Vagina (tissue), 2 donors: ENCODE measurements at regions not wholly inside any gene's neighbourhood (a gene's known extent, or its start where the extent isn't known, plus 50 kb on each side); places are given as distances from the start of the nearest gene placed in this dataset.

Source experiments
- DNase-seq, 2 donors: peaks; one replicate each; pipeline ENCODE4 v3.0.0-alpha.2; 2017; ENCODE audit errors: extremely low spot score in 2 of 2
- H3K27ac ChIP-seq: fragments of 200-600 bp; sonication (generic); one replicate; pipeline ENCODE4 v1.5.1; 2019
- H3K27me3 ChIP-seq: fragments of 200-600 bp; sonication (generic); one replicate; pipeline ENCODE4 v1.5.1; 2019
- H3K36me3 ChIP-seq, 2 donors: fragments of 200-600 bp; sonication (generic); one replicate each; pipeline ENCODE4 v1.5.1; 2017 to 2019
- H3K4me1 ChIP-seq: fragments of 200-600 bp; sonication (generic); one replicate; pipeline ENCODE4 v1.5.1; 2019
- H3K4me3 ChIP-seq, 2 donors: fragments of 200-600 bp; sonication (generic); 1 replicate in 1 of 2; 2 replicates in 1 of 2; pipeline ENCODE4 v1.5.1; 2016 to 2019
- H3K9me3 ChIP-seq: fragments of 200-600 bp; sonication (generic); one replicate; pipeline ENCODE4 v1.5.1; 2019
- POLR2A ChIP-seq, 2 donors: fragments of 450-650 bp; IDR thresholded peaks; one replicate each; pipeline ENCODE4 v1.6.1; 2017; ENCODE audit warnings: antibody characterized with exemption in 2 of 2, mild to moderate bottlenecking in 2 of 2, moderate library complexity in 2 of 2
- POLR2AphosphoS5 ChIP-seq, 2 donors: sonication (generic); formaldehyde crosslinking; IDR thresholded peaks; one replicate each; pipeline ENCODE4 v1.9.0; 2017; ENCODE audit warnings: antibody characterized with exemption in 2 of 2, mild to moderate bottlenecking in 2 of 2, low read depth in 1 of 2; ENCODE audit not compliant: insufficient read depth in 1 of 2
- intact Hi-C: fragments of 100-400 bp; cut with DNase I; formaldehyde crosslinking; loops from one replicate; pipeline ENCODE4 v1.15.1; 2023
- TF ChIP-seq, protein P1 (sequence below), 3 experiments: fragments of 450-650 bp in 2 of 3; fragments of 200-600 bp in 1 of 3; sonication (generic) in 1 of 3; IDR thresholded peaks; one replicate each; pipeline ENCODE4 v1.5.1; 2017 to 2019; ENCODE audit warnings: antibody characterized with exemption in 3 of 3, mild to moderate bottlenecking in 2 of 3, moderate library complexity in 2 of 3

- TF ChIP-seq POLR2AphosphoS5 (IDR thresholded peaks at IDR 0.05; ENCODE audit: insufficient read depth in 1 of 2, low read depth in 1 of 2) (no peak), POLR2A (IDR thresholded peaks at IDR 0.05) (no peak)
- TF ChIP-seq, protein P1, sequence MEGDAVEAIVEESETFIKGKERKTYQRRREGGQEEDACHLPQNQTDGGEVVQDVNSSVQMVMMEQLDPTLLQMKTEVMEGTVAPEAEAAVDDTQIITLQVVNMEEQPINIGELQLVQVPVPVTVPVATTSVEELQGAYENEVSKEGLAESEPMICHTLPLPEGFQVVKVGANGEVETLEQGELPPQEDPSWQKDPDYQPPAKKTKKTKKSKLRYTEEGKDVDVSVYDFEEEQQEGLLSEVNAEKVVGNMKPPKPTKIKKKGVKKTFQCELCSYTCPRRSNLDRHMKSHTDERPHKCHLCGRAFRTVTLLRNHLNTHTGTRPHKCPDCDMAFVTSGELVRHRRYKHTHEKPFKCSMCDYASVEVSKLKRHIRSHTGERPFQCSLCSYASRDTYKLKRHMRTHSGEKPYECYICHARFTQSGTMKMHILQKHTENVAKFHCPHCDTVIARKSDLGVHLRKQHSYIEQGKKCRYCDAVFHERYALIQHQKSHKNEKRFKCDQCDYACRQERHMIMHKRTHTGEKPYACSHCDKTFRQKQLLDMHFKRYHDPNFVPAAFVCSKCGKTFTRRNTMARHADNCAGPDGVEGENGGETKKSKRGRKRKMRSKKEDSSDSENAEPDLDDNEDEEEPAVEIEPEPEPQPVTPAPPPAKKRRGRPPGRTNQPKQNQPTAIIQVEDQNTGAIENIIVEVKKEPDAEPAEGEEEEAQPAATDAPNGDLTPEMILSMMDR (IDR thresholded peaks at IDR 0.05), result no peak
- intact Hi-C loops, result no loop called here
- Histone ChIP-seq H3K27ac (no peak overlapping the region), H3K4me3 (no peak overlapping the region), H3K9me3 (no peaks in the 10 kb centered on the region), H3K36me3 (no peaks in the 10 kb centered on the region), H3K4me1 (no peaks in the 10 kb centered on the region), H3K27me3 (no peaks in the 10 kb centered on the region)
- no peak for DNase-seq
These were observed 107.9 kb downstream of the DACT2 start for GRCh38 chr6:168211681-168212080.

DNA sequence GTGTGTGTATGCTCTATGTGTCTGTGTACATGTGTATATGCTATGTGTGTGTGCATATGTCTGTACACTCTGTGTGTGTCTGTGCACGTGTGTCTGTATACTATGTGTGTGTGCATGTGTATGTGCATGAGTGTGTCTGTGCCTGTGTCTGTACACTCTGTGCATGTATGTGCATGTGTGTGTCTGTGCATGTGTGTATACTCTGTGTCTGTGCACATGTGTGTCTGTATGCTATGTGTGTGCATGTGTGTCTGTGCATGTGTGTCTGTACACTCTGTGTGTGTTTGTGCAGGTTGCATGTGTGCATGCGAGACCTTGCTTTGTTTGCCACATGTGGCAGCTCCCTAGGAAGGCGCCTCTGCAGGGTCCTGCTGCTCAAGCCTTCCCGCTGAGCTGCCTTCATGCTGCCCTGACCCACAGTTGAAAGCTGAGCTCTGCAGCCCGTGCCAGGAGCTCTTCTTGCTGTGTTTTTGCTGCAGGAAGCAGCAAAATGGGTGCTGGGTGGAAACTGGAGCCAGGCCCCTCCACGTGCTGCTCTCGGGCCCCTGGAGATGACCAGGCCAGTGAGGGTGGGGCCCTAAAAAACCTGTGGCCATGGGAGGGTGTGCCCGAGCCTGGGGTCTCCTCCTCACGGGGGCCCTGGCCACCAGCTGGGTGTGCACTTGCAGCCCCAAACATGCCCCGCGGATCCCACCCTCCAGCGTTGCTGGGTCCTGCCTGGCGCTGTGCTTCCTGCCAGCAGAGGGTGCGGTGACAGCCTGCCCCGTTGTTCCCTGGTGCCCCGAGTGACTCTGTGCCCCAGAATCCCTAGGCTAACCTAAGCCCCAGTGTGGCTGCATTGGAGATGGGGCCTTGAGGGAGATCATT is 109.1 kb downstream of the DACT2 start:
- intact Hi-C loops, result no loop called here
- DNase-seq, result no peak

DNA sequence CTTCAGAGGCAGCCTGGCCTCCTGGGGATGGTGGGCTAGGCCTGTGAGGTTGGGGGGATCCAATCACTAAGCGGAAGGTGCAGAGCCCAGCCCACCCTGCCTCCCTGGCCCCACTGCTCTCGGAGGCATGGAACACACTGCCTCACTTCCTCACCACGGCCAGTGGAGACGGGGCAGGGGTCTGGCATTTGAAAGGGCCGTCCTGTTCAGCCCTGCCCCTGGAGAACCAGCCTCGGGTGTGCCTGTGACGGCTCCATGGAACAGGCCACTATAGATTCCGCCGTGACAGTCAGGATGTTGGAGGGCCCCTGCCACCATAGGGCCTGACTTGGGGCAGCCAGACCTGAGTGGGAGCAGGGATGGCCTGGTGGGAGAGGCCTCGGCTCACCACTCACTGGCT is 110.2 kb downstream of the DACT2 start:
- intact Hi-C loops, result no loop called here
- Histone ChIP-seq H3K27me3 (no peaks in the 10 kb centered on the region), H3K27ac (no peak overlapping the region), H3K36me3 (no peaks in the 10 kb centered on the region), H3K4me3 (no peak overlapping the region), H3K4me1 (no peaks in the 10 kb centered on the region), H3K9me3 (no peaks in the 10 kb centered on the region)
- DNase-seq, result no peak
- TF ChIP-seq POLR2A (IDR thresholded peaks at IDR 0.05) (no peak), POLR2AphosphoS5 (IDR thresholded peaks at IDR 0.05; ENCODE audit: insufficient read depth in 1 of 2, low read depth in 1 of 2) (no peak)
- TF ChIP-seq, protein P1 (IDR thresholded peaks at IDR 0.05), result no peak

More for the DNA sequence above, 109.1 kb downstream of the DACT2 start:
- H3K36me3 ChIP-seq, result no peaks in the 10 kb centered on the region
- H3K9me3 ChIP-seq, result no peaks in the 10 kb centered on the region
- no peak overlapping the region for H3K4me3 ChIP-seq
- no peak overlapping the region for H3K27ac ChIP-seq
- no peaks in the 10 kb centered on the region for H3K4me1 ChIP-seq
- TF ChIP-seq POLR2A (IDR thresholded peaks at IDR 0.05) (no peak), POLR2AphosphoS5 (IDR thresholded peaks at IDR 0.05; ENCODE audit: insufficient read depth in 1 of 2, low read depth in 1 of 2) (no peak)
- TF ChIP-seq, protein P1 (IDR thresholded peaks at IDR 0.05), result no peak
- no peaks in the 10 kb centered on the region for H3K27me3 ChIP-seq

- no peaks in the 10 kb centered on the region for H3K4me1 ChIP-seq
- no peak overlapping the region for H3K27ac ChIP-seq
- H3K36me3 ChIP-seq, result no peaks in the 10 kb centered on the region
- intact Hi-C loops, result no loop called here
- TF ChIP-seq, protein P1 (IDR thresholded peaks at IDR 0.05), result no peak
- TF ChIP-seq POLR2A (IDR thresholded peaks at IDR 0.05) (no peak), POLR2AphosphoS5 (IDR thresholded peaks at IDR 0.05; ENCODE audit: insufficient read depth in 1 of 2, low read depth in 1 of 2) (no peak)
- no peak overlapping the region for H3K4me3 ChIP-seq
- H3K27me3 ChIP-seq, result no peaks in the 10 kb centered on the region
- H3K9me3 ChIP-seq, result no peaks in the 10 kb centered on the region
- DNase-seq, result no peak
These were observed 110.7 kb downstream of the DACT2 start for GRCh38 chr6:168208854-168209253.

GRCh38 chr6:168208402-168208801 is 111.2 kb downstream of the DACT2 start:
- intact Hi-C loops, result no loop called here
- TF ChIP-seq POLR2A (IDR thresholded peaks at IDR 0.05) (no peak), POLR2AphosphoS5 (IDR thresholded peaks at IDR 0.05; ENCODE audit: insufficient read depth in 1 of 2, low read depth in 1 of 2) (no peak)
- TF ChIP-seq, protein P1 (IDR thresholded peaks at IDR 0.05), result no peak
- Histone ChIP-seq H3K27ac (no peak overlapping the region), H3K4me1 (no peaks in the 10 kb centered on the region), H3K9me3 (no peaks in the 10 kb centered on the region), H3K36me3 (no peaks in the 10 kb centered on the region), H3K4me3 (no peak overlapping the region), H3K27me3 (no peaks in the 10 kb centered on the region)
- DNase-seq, result no peak
